IMR-90 (cell line): ENCODE measurements at regions not wholly inside any gene's neighbourhood (a gene's known extent, or its start where the extent isn't known, plus 50 kb on each side); places are given as distances from the start of the nearest gene placed in this dataset.

Source experiments
- ATAC-seq: fragments of 200-7000 bp; cut with Tn5 transposase; 2 replicates; pipeline ENCODE4 v1.9.1; 2020; ENCODE audit warnings: low read depth, mild to moderate bottlenecking, moderate library complexity
- BruUV-seq: library from RNA; stranded (reverse); fragments of 400-500 nt; replicated peaks from 2 replicates; lab custom pipeline; 2021; lab: Mats Ljungman, UMichigan
- CTCF ChIA-PET: fragments of 300-600 bp; formaldehyde crosslinking; extraction: SDS; loops from one replicate; lab custom pipeline; 2021; ENCODE audit warnings: antibody characterized with exemption; lab: Yijun Ruan, JAX
- POLR2A ChIA-PET: fragments of 300-600 bp; sonication (Branson Sonifier 250); formaldehyde crosslinking; loops from one replicate; lab custom pipeline; 2022; ENCODE audit warnings: antibody characterized with exemption; ENCODE audit not compliant: unreplicated experiment; lab: Charles Lee
- DNase-seq: peaks from one replicate; pipeline ENCODE4 v3.0.0; 2013
- H2AFZ ChIP-seq: replicated peaks from 2 replicates; pipeline ENCODE3; 2013; ENCODE audit warnings: low read length, mild to moderate bottlenecking; ENCODE audit not compliant: poor library complexity
- H2AK5ac ChIP-seq: 2 replicates; pipeline ENCODE4 v1.6.1; 2013; ENCODE audit warnings: low read depth, low read length, inconsistent platforms
- H2AK9ac ChIP-seq: replicated peaks from 2 replicates; pipeline ENCODE3; 2013; ENCODE audit warnings: mild to moderate bottlenecking, low read depth, low read length, moderate library complexity; ENCODE audit not compliant: poor library complexity
- H2BK120ac ChIP-seq: 2 replicates; pipeline ENCODE4 v1.6.1; 2013; ENCODE audit warnings: low read depth, low read length, inconsistent platforms
- H2BK15ac ChIP-seq: 3 replicates; pipeline ENCODE4 v1.6.1; 2013; ENCODE audit warnings: low read depth, low read length, inconsistent platforms
- H2BK20ac ChIP-seq: 2 replicates; pipeline ENCODE4 v1.6.1; 2013; ENCODE audit warnings: low read depth, mild to moderate bottlenecking, inconsistent platforms, low read length, moderate library complexity
- H2BK5ac ChIP-seq: 2 replicates; pipeline ENCODE4 v1.6.1; 2013; ENCODE audit warnings: mild to moderate bottlenecking, low read depth, low read length, inconsistent platforms; ENCODE audit not compliant: poor library complexity, severe bottlenecking
- H3K14ac ChIP-seq: replicated peaks from 2 replicates; pipeline ENCODE4 v1.6.1; 2013; ENCODE audit warnings: low read depth, low read length, inconsistent platforms
- H3K18ac ChIP-seq: 2 replicates; pipeline ENCODE4 v1.6.1; 2013; ENCODE audit warnings: low read depth, low read length, control low read depth
- H3K23ac ChIP-seq: 2 replicates; pipeline ENCODE4 v1.6.1; 2013; ENCODE audit warnings: low read depth, low read length, inconsistent platforms
- H3K27ac ChIP-seq: 2 replicates; pipeline ENCODE4 v1.5.1; 2013; ENCODE audit warnings: mild to moderate bottlenecking, control low read depth, low read length; ENCODE audit not compliant: insufficient read depth
- H3K27me3 ChIP-seq: 2 replicates; pipeline ENCODE4 v1.6.1; 2013; ENCODE audit warnings: low read length; ENCODE audit not compliant: control insufficient read depth, insufficient read depth
- H3K36me3 ChIP-seq: 2 replicates; pipeline ENCODE4 v1.6.1; 2013; ENCODE audit warnings: low read length, mixed read lengths; ENCODE audit not compliant: control insufficient read depth, insufficient read depth
- H3K4ac ChIP-seq: 2 replicates; pipeline ENCODE4 v1.6.1; 2013; ENCODE audit warnings: low read depth, low read length, inconsistent platforms
- H3K4me1 ChIP-seq: 2 replicates; pipeline ENCODE4 v1.6.1; 2013; ENCODE audit warnings: low read length, mixed read lengths; ENCODE audit not compliant: control insufficient read depth, insufficient read depth
- H3K4me2 ChIP-seq: 2 replicates; pipeline ENCODE4 v1.6.1; 2013; ENCODE audit warnings: low read depth, mild to moderate bottlenecking, control low read depth, low read length, moderate library complexity
- H3K4me3 ChIP-seq: 2 replicates; pipeline ENCODE4 v1.5.1; 2013; ENCODE audit warnings: low read depth, mild to moderate bottlenecking, control low read depth, low read length, moderate library complexity; ENCODE audit not compliant: insufficient read depth
- H3K56ac ChIP-seq: 2 replicates; pipeline ENCODE4 v1.6.1; 2013; ENCODE audit warnings: low read length, inconsistent platforms; ENCODE audit not compliant: insufficient read depth; ENCODE audit errors: extremely low read depth
- H3K79me1 ChIP-seq, 2 experiments: 2 replicates each; pipeline ENCODE4 v1.6.1; 2013; ENCODE audit warnings: low read length in 2 of 2, inconsistent platforms in 1 of 2, low read depth in 1 of 2
- H3K9ac ChIP-seq: 2 replicates; pipeline ENCODE4 v1.6.1; 2013; ENCODE audit warnings: low read depth, low read length, control low read depth
- H3K9me1 ChIP-seq: 2 replicates; pipeline ENCODE4 v1.6.1; 2013; ENCODE audit warnings: low read length, inconsistent platforms; ENCODE audit not compliant: insufficient read depth
- H3K9me3 ChIP-seq: 2 replicates; pipeline ENCODE4 v1.6.1; 2013; ENCODE audit warnings: low read length; ENCODE audit not compliant: control insufficient read depth, insufficient read depth
- H4K20me1 ChIP-seq: 2 replicates; pipeline ENCODE4 v1.6.1; 2013; ENCODE audit warnings: low read length, inconsistent platforms; ENCODE audit not compliant: insufficient read depth
- H4K5ac ChIP-seq: 2 replicates; pipeline ENCODE4 v1.6.1; 2013; ENCODE audit warnings: mild to moderate bottlenecking, low read depth, low read length, control low read depth
- H4K8ac ChIP-seq, 2 experiments: 2 replicates each; pipeline ENCODE4 v1.6.1; 2013; ENCODE audit warnings: low read depth in 2 of 2, low read length in 2 of 2, control low read depth in 1 of 2, inconsistent platforms in 1 of 2
- H4K91ac ChIP-seq: 2 replicates; pipeline ENCODE4 v1.6.1; 2013; ENCODE audit warnings: low read depth, low read length, inconsistent platforms; ENCODE audit not compliant: insufficient read depth
- BHLHE40 ChIP-seq: fragments of 150-350 bp; IDR thresholded peaks from 2 replicates; pipeline ENCODE4 v1.6.1; 2016; ENCODE audit warnings: mild to moderate bottlenecking, low read depth, low read length
- FOS ChIP-seq: fragments of 150-350 bp; IDR thresholded peaks from 2 replicates; pipeline ENCODE4 v1.6.1; 2016; ENCODE audit warnings: low read depth, low read length
- MXI1 ChIP-seq: IDR thresholded peaks from 2 replicates; pipeline ENCODE4 v1.6.1; 2012; ENCODE audit warnings: low read depth, mild to moderate bottlenecking, low read length, moderate library complexity, borderline replicate concordance
- NFE2L2 ChIP-seq: fragments of 150-350 bp; IDR thresholded peaks from 2 replicates; pipeline ENCODE4 v1.6.1; 2016; ENCODE audit warnings: low read depth, mild to moderate bottlenecking, low read length
- POLR2A ChIP-seq: IDR thresholded peaks from 2 replicates; pipeline ENCODE4 v1.6.1; 2012; ENCODE audit warnings: mild to moderate bottlenecking, low read depth, low read length
- RAD21 ChIP-seq: IDR thresholded peaks from 2 replicates; pipeline ENCODE4 v1.6.1; 2012; ENCODE audit warnings: low read length, improper control_type of control experiment
- RFX5 ChIP-seq: IDR thresholded peaks from 2 replicates; pipeline ENCODE4 v1.8.0; 2012; ENCODE audit warnings: low read depth, mild to moderate bottlenecking, low read length, moderate library complexity
- SMC3 ChIP-seq: fragments of 150-350 bp; IDR thresholded peaks from 2 replicates; pipeline ENCODE4 v1.6.1; 2016; ENCODE audit warnings: low read depth, mild to moderate bottlenecking, antibody characterized with exemption, low read length, moderate library complexity
- WGBS, 2 experiments: methylation state at CpG; one replicate each; pipeline versions ENCODE4 v1.1.5 to v1.1.7; 2013; ENCODE audit warnings: missing lambda C conversion rate in 2 of 2; ENCODE audit not compliant: insufficient read length in 1 of 2; ENCODE audit errors: extremely low coverage in 2 of 2; 5-methylcytosine and 5-hydroxymethylcytosine counted together
- dilution Hi-C: fragments of 300-500 bp; cut with HindIII; formaldehyde crosslinking; loops from one replicate; pipeline ENCODE4 v1.14.3; 2018; ENCODE audit warnings: low sequenced_read_pairs; ENCODE audit not compliant: unreplicated experiment
- in situ Hi-C: fragments of 300-500 bp; cut with MboI; formaldehyde crosslinking; loops from 3 replicates; pipeline ENCODE4 v1.14.3; 2019; ENCODE audit warnings: low sequenced_read_pairs, inconsistent platforms, mixed read lengths
- intact Hi-C: fragments of 100-400 bp; cut with micrococcal nuclease; formaldehyde crosslinking; loops from 2 replicates; pipeline ENCODE4 v1.10.0; 2022
- TF ChIP-seq, protein P1 (sequence below): fragments of 150-350 bp; IDR thresholded peaks from 2 replicates; pipeline ENCODE4 v1.6.1; 2017; ENCODE audit warnings: mild to moderate bottlenecking, antibody characterized with exemption, low read length, low read depth

DNA sequence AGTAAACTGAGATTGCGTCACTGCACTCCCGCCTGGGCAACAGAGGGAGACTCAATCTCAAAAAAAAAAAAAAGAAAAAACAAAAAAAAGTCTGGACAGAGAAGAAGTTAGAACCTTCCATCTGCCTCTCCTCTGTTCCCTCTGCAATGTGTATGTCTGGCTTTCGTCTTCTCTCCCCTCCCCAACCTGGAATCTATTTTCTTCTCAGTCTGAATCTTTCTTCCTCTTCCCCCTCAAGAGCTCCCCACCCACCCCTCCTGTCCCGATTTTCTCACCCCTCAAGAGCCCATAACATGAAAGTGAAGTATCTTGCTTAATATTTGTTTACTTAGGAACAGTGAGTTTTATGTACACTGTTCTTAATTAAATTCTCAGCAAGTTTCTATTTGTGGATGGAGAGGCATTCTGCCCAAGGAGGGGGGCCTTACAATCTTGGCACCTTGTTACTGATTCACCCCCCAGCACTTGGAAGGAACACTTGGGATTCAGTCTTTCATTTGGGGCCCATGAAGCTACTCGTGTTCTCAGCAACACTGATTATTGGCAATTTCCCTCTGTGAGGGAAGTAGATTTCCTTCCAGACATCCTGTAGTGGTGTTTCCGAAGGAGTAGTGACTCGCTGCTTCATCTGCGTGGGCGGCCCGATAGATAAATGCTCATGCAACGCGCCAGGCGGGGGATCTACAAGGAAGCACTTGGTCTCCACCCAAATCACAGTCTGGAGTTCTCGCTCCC, 69.3 kb upstream of the SRSF6 start:
- TF ChIP-seq MXI1 (no peak), SMC3 (no peak), POLR2A (no peak), RAD21 (no peak), RFX5 (no peak), BHLHE40 (no peak), NFE2L2 (no peak), FOS (no peak)
- TF ChIP-seq, protein P1, sequence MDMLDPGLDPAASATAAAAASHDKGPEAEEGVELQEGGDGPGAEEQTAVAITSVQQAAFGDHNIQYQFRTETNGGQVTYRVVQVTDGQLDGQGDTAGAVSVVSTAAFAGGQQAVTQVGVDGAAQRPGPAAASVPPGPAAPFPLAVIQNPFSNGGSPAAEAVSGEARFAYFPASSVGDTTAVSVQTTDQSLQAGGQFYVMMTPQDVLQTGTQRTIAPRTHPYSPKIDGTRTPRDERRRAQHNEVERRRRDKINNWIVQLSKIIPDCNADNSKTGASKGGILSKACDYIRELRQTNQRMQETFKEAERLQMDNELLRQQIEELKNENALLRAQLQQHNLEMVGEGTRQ, result no peak
- Histone ChIP-seq H3K79me1 (no peaks in the 10 kb centered on the region), H3K4me2 (no peak overlapping the region), H3K27me3 (no peaks in the 10 kb centered on the region; the same call in 1 of the 2 replicates), H4K20me1 (no peaks in the 10 kb centered on the region), H3K18ac (no peak overlapping the region), H2BK120ac (no peak overlapping the region), H2AK5ac (no peak overlapping the region), H3K4me3 (no peak overlapping the region), H3K14ac (no peak overlapping the region), H4K91ac (no peak overlapping the region), H3K27ac (no peak overlapping the region), H4K8ac (no peak overlapping the region), H3K4ac (no peak overlapping the region), H3K4me1 (no peaks in the 10 kb centered on the region), H3K23ac (no peak overlapping the region), H3K9me1 (no peaks in the 10 kb centered on the region), H2BK20ac (no peak overlapping the region), H3K36me3 (no peaks in the 10 kb centered on the region), H2BK15ac (no peak overlapping the region), H2AK9ac (no peak overlapping the region), H4K5ac (no peak overlapping the region), H2BK5ac (no peak overlapping the region), H3K9ac (no peak overlapping the region), H2AFZ (no peak overlapping the region), H3K9me3 (no peaks in the 10 kb centered on the region), H3K56ac (no peak overlapping the region)
- WGBS, 2 experiments, result 61% methylated on average over 7 of the region's 14 CpGs; no CpG with 5 or more reads in 1 of the 2 experiments
- BruUV-seq, result no TSS peak
- POLR2A ChIA-PET, result no interaction called here
- DNase-seq (peak; percentile 44), ATAC-seq (no peak)
- dilution Hi-C loops (no loop called here), in situ Hi-C loops (no loop called here), intact Hi-C loops (no loop called here)
- CTCF ChIA-PET, result interaction anchor here (0.7 kb wide), 1 partner anchor 23 kb away, joined by 5 read pairs; no protein-coding TSS in a partner anchor
